Fibroblast of pulmonary artery (primary cell): ENCODE measurements at regions not wholly inside any gene's neighbourhood (a gene's known extent, or its start where the extent isn't known, plus 50 kb on each side); places are given as distances from the start of the nearest gene placed in this dataset.

ENCODE experiments used
- DNase-seq: peaks from one replicate; pipeline ENCODE4 v3.0.0-alpha.2; 2010; ENCODE audit warnings: low read depth
- H3K4me3 ChIP-seq: replicated peaks from 2 replicates; pipeline ENCODE4 v1.5.1; 2011; ENCODE audit warnings: low read depth, mild to moderate bottlenecking, control low read depth, low read length, moderate library complexity
- CTCF ChIP-seq: IDR thresholded peaks from 2 replicates; pipeline ENCODE4 v1.5.1; 2011; ENCODE audit warnings: mild to moderate bottlenecking, control low read depth, low read length, inconsistent platforms; ENCODE audit errors: missing control alignments

- no peak overlapping the region for H3K4me3 ChIP-seq
- no peak for DNase-seq
- TF ChIP-seq CTCF: no peak
Observed at GRCh38 chr15:69780981-69781380, 316.7 kb downstream of the TLE3 start.

GRCh38 chr15:69781411-69782125, 316.1 kb downstream of the TLE3 start:
- TF ChIP-seq CTCF: no peak
- DNase-seq: no peak
- no peak overlapping the region for H3K4me3 ChIP-seq

- no peak for TF ChIP-seq CTCF
- no peak overlapping the region for H3K4me3 ChIP-seq
- DNase-seq: no peak
Observed at GRCh38 chr15:69782139-69782658, 315.5 kb downstream of the TLE3 start.

GRCh38 chr15:69782809-69783208, 314.9 kb downstream of the TLE3 start:
- TF ChIP-seq CTCF: no peak
- H3K4me3 ChIP-seq: no peak overlapping the region
- DNase-seq: no peak

- H3K4me3 ChIP-seq: no peak overlapping the region
- no peak for DNase-seq
- TF ChIP-seq CTCF: no peak
Observed at GRCh38 chr15:69783211-69783610, 314.5 kb downstream of the TLE3 start.

- TF ChIP-seq CTCF: no peak
- no peak overlapping the region for H3K4me3 ChIP-seq
- DNase-seq: no peak
Observed at GRCh38 chr15:69784798-69785566, 312.7 kb downstream of the TLE3 start.
